GM18868 (cell line): ENCODE measurements at regions not wholly inside any gene's neighbourhood (a gene's known extent, or its start where the extent isn't known, plus 50 kb on each side); places are given as distances from the start of the nearest gene placed in this dataset.
"Not testable (repeated sequence)": the region's sequence is repeated elsewhere in the genome, so short reads cannot be mapped to it uniquely, and the experiment has no call there.

Experiments used
- ATAC-seq: cut with Tn5 transposase; IDR thresholded peaks from one replicate; pipeline ENCODE4 v1.9.1; 2021; ENCODE audit warnings: mild to moderate bottlenecking, moderate library complexity; ENCODE audit not compliant: unreplicated experiment

GRCh38 chr13:78098249-78098648 lies 179.6 kb upstream of the EDNRB start:
- ATAC-seq = no peak

DNA sequence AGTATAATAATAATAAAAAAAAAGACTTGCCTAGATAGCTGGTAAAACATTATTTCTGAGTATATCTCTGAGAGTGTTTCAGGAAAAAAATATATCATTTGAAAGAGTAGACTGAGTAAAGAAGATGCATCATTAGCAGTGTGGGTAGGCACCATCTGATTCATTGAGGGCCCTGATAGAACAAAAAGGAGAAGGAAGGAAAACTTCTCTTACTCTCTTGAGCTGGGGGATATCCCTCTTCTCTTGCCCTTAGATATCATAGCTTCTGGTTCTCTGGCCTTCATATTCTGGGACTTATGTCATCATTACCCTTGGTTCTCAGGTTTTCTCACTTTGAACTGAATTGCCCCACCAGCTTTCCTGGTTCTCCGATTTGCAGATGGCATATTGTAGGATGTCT lies 177.6 kb upstream of the EDNRB start:
- ATAC-seq = no peak

DNA sequence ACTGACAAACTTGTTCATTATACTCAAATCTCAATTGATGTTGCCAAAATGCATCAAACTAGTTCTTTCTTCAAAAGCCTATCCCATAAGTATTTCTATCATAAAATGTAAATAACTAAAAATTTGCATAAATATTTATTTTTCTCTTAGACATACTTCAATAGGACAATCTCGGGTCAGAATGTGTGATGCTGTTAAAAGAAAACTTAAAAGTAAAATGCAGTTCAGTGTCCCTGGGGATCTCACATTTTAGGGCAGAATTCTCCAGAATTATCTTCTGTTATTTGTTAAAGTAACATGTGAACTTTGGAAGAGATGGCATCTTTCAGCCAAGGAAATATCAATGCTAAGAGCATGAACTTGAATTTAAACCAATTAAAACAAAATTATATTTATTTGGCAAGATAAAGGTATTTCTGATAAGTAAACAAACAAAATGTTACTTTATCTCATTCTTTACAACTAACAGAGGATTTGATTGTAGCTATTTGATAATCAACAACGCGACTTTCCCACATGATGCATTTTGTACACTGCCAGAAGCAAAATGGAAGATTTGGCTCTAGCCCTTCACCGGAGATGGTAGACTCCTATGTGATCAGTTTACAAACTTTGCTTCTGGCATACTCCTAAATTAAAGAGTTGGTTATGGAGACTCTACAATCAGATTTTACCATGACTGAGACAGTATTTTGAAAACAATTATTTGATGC lies 169.5 kb upstream of the EDNRB start:
- ATAC-seq = no peak

DNA sequence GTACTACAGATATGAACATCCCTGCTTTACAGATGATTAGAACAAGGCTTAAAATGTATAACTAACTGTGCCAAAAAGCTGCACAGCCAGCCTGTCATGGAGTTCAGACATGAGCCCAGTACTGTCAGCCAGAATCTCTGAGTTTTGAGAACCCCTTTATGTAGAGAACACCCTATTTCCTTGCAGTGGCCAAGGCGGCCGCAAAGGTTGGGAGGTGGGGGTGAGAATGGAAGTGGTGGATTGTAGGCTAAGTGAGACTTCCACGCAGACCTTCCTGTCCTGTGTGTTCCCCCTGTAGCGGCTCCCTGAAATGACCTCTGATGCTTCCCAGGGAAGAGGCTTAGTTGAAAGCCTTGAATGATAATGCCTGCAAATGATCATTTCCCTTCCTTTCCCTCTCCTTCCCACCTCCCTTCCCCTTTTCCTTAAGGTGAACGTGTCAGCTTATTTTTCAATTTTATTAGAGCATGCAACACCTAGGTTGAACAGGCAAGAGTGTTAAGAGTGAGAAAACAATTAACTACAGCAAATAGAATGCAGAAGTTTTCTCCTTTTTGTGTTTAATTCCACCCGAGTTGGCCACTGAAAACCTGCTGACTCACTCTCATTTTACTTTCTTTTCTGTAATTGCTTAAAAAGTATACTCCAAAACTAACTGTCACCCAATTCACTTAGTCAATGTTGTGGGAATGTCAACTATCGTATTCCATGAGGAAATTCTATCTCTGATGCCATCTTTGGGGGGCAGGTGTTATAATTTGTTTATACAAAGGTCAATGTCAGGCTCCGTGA lies 167.0 kb upstream of the EDNRB start:
- peak; percentile 43 for ATAC-seq

GRCh38 chr13:78084401-78084800 lies 165.8 kb upstream of the EDNRB start:
- ATAC-seq = no peak

DNA sequence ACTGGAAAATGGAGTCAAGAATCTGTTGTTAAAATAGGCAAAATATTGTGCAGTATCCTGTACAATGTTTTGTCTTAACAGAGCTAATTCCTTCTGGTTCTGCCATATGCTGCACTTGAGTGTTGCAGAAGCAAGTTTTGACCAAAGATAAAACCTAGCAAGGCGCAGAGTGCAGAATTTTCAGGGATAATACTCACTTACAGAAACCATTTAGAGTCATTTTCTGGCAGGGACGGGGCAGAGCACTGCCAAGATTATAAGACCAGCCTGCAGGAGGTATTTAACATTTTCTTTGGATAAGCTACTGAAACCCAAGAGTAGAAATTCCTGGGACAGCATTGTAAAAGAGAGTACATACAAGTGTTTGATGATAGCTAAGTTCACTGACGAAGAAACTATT lies 159.5 kb upstream of the EDNRB start:
- no peak for ATAC-seq

DNA sequence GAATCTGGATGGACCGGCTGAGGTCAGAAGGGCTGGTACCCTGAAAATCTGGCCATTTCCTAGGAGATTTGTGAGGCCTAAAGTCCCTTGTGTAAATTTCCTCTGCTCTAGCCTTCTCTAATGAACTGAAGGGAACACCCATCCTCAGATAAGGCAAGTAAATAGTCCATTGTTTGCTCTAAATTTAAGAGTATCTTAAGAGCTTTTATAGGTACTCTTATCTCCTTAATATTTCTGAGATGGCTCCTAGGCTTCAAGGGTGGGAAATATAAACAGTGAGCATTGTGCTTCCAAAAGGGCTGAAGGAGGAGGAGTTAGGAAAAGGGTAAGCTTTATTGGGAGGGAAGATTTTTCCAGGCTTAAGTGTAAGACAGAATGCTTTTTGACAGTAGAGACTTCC lies 148.7 kb upstream of the EDNRB start:
- no peak for ATAC-seq

DNA sequence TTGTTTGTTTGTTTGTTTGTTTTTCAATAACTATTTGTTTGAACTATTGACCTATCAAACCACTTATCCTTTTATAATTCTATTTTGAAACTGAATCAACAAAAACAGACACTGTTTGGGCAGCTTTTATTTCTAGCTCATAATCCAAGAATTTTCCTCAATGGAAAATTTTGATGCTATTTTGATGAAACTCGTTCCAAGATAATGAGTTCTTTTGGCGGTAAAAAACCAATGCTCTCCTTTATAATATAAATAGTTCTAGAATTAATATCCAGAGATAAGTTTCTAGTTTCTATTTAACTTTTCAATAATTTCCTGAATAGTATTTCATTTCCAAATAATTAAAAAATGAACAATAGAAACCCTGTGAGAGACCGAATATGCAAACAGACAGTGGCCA lies 146.5 kb upstream of the EDNRB start:
- ATAC-seq = no peak

DNA sequence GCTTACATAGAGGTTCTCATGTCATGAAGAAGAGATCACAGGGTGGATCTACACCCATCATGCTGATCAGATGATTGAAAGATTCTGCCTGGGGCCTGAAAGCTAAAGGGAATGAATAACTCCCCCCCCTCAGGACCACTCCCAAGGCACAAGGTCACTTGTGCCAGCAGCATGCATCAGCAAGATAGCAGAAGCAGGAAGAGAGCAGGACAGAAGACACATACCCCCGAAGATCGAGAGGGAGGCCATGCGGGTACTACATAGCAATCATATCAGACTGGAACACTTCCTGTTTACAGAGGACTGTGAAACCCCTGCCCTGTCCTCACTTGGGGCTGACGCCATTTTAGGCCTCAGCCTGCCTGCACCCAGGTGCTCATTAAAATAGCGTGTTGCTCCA lies 143.2 kb upstream of the EDNRB start:
- no peak for ATAC-seq

DNA sequence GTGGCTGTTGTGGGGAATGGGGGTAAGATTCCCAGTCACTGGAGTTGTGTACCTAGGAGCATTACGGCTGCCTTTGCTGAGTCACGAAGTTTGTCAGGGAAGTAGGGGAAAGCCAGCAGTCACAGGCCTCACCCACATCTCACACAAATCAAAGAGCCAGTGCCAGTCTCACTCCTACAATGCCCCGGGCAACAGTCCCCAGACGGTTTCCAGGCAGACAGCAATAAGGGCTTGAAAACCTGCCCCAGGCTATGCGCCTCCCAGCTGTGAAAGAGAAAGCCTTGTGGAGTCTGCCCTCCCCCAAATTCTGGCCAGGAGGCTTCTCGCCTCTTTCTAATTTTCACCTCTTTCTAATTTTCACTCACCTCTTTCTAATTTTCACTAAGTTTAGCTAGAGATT lies 142.3 kb upstream of the EDNRB start:
- no peak for ATAC-seq

- ATAC-seq = not testable (repeated sequence)
These were observed 138.2 kb upstream of the EDNRB start for GRCh38 chr13:78056865-78057264.

GRCh38 chr13:78054157-78054556 lies 135.5 kb upstream of the EDNRB start:
- no peak for ATAC-seq

DNA sequence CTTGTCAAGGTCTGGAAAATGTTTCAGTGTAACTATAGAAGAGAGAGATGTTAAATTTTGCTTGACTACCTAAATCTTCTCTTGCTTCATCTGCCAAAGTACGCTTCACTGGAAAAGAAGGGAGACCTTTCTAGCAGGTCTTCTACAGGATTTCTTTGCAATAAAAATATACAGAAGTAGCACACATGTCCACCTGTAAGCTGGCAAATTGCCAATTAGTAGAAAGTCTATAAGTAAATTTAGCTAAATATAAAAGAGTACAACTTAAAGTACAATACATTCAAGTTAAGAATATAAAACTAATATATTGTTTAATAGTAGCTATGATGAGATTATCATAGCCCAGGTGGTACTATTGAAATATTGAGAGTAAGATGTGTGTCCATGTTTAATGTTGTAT lies 128.5 kb upstream of the EDNRB start:
- no peak for ATAC-seq

- peak; percentile 42 for ATAC-seq
These were observed 127.7 kb upstream of the EDNRB start for GRCh38 chr13:78046331-78046730.

- ATAC-seq = peak; percentile 40
These were observed 127.3 kb upstream of the EDNRB start for GRCh38 chr13:78045916-78046315.

DNA sequence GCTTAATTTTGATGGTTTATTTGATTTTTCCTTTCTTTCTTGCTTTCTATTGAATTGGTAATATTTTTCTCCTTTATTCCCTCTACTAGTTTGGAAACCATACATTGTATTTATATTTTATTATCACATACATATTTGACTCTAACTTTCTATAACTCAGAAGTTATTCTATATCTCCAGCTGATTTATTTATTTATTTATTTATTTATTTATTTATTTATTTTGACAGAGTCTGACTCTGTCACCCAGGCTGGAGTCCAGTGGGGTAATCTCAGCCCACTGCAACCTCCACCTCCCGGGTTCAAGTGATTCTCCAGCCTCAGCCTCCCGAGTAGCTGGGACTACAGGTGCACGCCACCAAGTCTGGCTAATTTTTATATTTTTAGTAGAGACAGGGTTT lies 122.7 kb upstream of the EDNRB start:
- ATAC-seq = not testable (repeated sequence)

DNA sequence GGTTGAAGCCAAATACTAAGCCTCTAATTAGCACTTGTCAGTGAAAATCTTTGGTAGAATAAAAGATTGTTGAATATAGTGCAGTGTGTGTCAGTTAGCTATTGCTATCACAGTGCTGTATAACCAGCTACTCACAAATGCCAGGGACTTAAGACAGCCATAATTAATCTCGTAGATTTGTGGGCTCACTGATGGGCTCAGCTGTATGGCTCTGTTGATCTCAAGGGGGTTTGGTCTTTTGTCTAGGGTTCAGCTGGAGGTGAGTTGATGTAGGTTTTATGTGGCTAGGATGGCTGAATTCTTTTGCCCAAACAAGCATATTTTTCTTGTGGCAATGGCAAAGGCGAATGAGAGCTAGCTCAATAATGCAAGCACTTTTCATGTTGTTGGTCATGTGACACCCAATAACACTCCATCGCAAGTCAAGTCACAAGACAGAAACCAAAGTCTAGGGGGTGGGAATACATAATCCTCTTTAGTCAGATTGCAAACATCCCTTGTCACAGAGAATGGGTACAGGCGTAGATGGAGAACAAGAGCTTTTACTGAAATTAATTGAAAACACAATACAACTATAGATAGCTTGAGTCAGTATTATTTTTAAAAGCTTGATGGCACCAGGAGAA lies 121.7 kb upstream of the EDNRB start:
- ATAC-seq = no peak

DNA sequence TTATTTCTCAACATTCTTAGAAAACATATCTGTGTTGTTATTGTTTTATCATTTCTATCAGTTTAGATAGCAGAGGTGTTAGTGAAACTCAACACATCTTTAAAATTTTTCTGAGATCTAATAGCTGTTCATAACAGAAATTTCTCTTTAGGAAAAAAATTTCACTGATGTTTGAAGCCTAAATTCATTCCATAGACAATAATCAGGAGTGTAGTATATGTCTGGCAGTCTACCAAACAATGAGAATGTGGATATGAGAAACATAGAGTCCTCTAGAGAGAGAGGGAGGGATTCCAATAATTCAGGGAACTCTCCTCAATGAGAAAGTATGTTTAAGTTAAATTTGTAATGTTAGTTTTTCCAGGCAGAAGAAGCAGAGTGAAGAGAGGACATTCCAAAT lies 118.2 kb upstream of the EDNRB start:
- no peak for ATAC-seq

- no peak for ATAC-seq
These were observed 116.9 kb upstream of the EDNRB start for GRCh38 chr13:78035500-78035899.

DNA sequence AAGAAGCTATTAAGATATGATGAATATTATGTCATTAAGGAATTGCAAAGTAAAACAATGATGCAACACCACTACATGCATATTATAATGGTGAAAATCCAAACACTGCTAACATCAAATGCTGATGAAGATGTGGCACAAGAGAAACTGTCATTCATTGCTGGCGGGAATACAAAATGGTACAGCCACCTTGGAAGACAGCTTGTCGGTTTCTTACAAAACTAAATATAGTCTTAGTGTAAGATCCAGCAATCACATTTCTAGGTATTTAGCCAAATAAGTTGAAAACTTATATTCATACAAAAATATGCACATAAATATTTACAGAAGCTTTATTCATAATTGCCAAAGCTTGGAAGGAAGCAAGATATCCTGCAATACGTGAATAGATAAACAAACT lies 114.9 kb upstream of the EDNRB start:
- no peak for ATAC-seq

DNA sequence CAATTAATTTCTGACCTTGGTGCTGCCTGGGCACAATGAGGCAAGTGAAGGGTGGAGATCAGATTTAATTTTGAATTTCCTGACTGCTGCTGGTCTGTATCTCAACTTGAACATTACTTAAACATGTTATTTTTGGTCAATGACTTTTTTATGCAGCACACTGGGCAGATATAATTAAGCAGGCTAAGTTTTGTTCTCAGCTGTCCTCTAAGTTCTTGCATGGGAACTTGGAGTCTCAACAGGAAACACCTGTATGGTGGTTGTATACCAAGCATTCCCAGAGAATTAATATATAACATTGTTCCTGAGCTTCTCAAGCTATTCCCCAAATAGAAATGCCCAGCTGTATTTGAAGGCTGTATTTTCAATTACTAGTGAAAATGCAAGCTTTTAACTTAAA lies 113.5 kb upstream of the EDNRB start:
- no peak for ATAC-seq

DNA sequence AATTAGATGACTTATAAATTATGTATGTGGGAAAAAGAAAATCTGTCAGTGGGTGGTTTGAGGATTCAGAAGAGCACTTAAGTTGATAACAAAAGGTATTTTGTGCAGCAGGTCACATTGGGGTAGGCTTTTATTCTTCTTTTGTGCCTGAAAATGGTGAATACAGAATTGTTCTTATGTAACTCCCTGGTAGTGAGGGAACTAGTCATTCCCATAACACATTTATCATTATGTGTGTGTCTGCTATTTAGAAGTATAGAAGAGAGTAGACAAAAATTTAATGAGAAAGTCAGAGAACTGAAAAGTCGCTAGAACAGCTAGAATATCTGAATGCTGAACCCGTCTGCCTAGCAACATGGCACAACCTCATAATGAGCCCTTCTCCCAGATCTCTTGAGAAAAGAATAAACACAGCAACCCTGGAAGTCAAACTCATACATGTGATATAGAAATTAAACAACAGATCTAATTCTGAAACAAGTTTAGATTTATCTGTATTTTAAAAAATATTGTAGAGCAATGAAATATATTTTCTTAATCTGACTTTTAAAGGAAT lies 111.8 kb upstream of the EDNRB start:
- ATAC-seq = no peak
